SK-N-MC (cell line): ENCODE measurements at regions not wholly inside any gene's neighbourhood (a gene's known extent, or its start where the extent isn't known, plus 50 kb on each side); places are given as distances from the start of the nearest gene placed in this dataset.

Experiments used
- EZH2 ChIP-seq: fragments of 200-600 bp; sonication (generic); IDR thresholded peaks from one replicate; pipeline ENCODE4 v1.6.1; 2017; ENCODE audit warnings: antibody characterized with exemption
- FOXP2 ChIP-seq: optimal IDR thresholded peaks from 2 replicates; pipeline ENCODE3; 2011; ENCODE audit warnings: mild to moderate bottlenecking, moderate library complexity; ENCODE audit not compliant: insufficient read depth; ENCODE audit errors: extremely low read length, control extremely low read depth
- POLR2AphosphoS5 ChIP-seq: IDR thresholded peaks from 2 replicates; pipeline ENCODE4 v1.6.1; 2012; ENCODE audit warnings: mild to moderate bottlenecking, low read depth, low read length, borderline replicate concordance

DNA sequence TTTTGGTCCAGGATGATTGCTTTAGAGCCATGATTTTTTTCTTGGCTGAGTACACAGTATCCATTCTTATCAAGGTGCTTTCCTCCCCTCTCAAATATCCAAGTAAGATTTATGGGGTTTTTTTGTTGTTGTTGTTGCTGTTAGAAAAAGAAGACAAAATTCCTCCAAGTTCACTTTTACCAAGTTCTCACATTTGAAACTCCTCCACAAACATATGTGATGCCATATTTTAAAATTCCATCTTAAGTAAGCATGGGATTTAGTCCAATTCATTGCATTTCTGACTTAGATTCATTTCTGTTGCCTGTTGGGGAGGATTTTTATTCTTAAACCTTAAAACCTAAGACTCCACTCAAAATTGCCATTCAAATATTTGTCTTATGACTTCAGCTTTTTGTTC is 128.6 kb upstream of the SPATA12 start:
- TF ChIP-seq EZH2 (no peak), POLR2AphosphoS5 (no peak), FOXP2 (no peak)
